Activated naive CD4-positive, alpha-beta T cell treated with anti-CD3 and anti-CD28 coated beads for 36 hours (primary cell): ENCODE measurements at regions not wholly inside any gene's neighbourhood (a gene's known extent, or its start where the extent isn't known, plus 50 kb on each side); places are given as distances from the start of the nearest gene placed in this dataset.
"Not testable (repeated sequence)": the region's sequence is repeated elsewhere in the genome, so short reads cannot be mapped to it uniquely, and the experiment has no call there.

Source experiments
- CTCF ChIA-PET: fragments of 350-600 bp; sonication (Branson Sonifier 250); formaldehyde crosslinking; loops from one replicate; lab custom pipeline; 2021; ENCODE audit warnings: antibody characterized with exemption; lab: Charles Lee
- DNase-seq: peaks from one replicate; pipeline ENCODE4 v3.0.0-alpha.2; 2020
- H3K27ac Mint-ChIP-seq: one replicate; pipeline ENCODE4 v1.8.0; 2021; ENCODE audit warnings: mild to moderate bottlenecking, mixed read lengths
- H3K27me3 Mint-ChIP-seq: one replicate; pipeline ENCODE4 v1.8.0; 2021; ENCODE audit warnings: low read depth, mixed read lengths
- H3K36me3 Mint-ChIP-seq: one replicate; pipeline ENCODE4 v1.8.0; 2021; ENCODE audit warnings: low read depth, mixed read lengths
- H3K4me1 Mint-ChIP-seq: one replicate; pipeline ENCODE4 v1.8.0; 2021; ENCODE audit warnings: low read depth, mixed read lengths
- H3K4me3 Mint-ChIP-seq: one replicate; pipeline ENCODE4 v1.8.0; 2021; ENCODE audit warnings: mild to moderate bottlenecking, moderate library complexity, mixed read lengths
- H3K9me3 Mint-ChIP-seq: one replicate; pipeline ENCODE4 v1.8.0; 2021; ENCODE audit warnings: mixed read lengths
- intact Hi-C: fragments of 100-400 bp; cut with micrococcal nuclease; formaldehyde crosslinking; loops from one replicate; pipeline ENCODE4 v1.15.1; 2023

DNA sequence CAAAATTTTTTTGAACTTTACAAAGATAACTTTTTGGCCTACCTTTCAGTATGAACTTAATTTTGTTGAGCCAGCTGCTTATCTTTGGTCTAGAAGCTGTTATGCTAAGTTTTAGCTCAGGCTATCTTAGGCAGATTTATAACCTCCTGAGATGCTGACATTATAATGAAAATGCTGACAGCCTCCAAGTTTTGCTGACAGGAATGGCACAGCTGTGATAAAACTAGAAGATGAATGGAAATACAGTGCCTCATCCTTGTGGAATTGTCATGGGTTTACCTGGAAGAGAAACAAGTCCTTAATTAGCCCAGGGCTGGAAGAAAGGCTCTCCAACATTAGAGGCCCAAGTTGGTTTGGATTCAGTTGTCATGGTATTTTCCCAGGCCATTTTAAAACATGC, 123.3 kb downstream of the OXSM start:
- H3K9me3 Mint-ChIP-seq: no peaks in the 10 kb centered on the region
- H3K4me1 Mint-ChIP-seq: no peaks in the 10 kb centered on the region
- H3K27ac Mint-ChIP-seq: no peak overlapping the region
- DNase-seq: no peak
- H3K36me3 Mint-ChIP-seq: no peaks in the 10 kb centered on the region
- intact Hi-C loops: no loop called here
- CTCF ChIA-PET: interaction anchor here (3.4 kb wide), 1 partner anchor 264 kb away, joined by 13 read pairs; no protein-coding TSS in a partner anchor
- no peaks in the 10 kb centered on the region for H3K27me3 Mint-ChIP-seq
- no peak overlapping the region for H3K4me3 Mint-ChIP-seq

DNA sequence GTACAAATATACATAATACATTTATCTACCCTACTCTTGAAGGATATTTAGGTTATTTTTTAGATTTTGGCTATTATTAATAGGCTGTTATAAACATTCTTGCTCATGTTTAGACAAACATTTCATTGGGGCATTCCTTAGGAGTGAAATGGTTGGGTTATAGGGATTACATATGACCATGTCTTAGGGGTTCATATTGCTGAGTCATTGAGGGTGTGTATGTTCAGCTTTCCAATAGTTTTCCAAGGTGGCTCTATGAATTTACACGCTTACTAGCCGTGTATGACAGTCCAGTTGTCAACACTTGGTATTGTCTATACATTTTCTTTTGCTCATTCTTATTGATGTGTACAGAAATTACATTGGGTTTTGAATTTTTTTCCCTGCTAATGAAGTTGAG, 125.8 kb downstream of the OXSM start:
- peaks cover 10% of the 10 kb centered on the region for H3K27me3 Mint-ChIP-seq
- DNase-seq: no peak
- no peaks in the 10 kb centered on the region for H3K4me1 Mint-ChIP-seq
- no peak overlapping the region for H3K4me3 Mint-ChIP-seq
- CTCF ChIA-PET: interaction anchor here (0.7 kb wide), 1 partner anchor 1302 kb away, joined by 3 read pairs; no protein-coding TSS in a partner anchor
- intact Hi-C loops: no loop called here
- H3K27ac Mint-ChIP-seq: no peak overlapping the region
- no peaks in the 10 kb centered on the region for H3K36me3 Mint-ChIP-seq
- H3K9me3 Mint-ChIP-seq: no peaks in the 10 kb centered on the region

DNA sequence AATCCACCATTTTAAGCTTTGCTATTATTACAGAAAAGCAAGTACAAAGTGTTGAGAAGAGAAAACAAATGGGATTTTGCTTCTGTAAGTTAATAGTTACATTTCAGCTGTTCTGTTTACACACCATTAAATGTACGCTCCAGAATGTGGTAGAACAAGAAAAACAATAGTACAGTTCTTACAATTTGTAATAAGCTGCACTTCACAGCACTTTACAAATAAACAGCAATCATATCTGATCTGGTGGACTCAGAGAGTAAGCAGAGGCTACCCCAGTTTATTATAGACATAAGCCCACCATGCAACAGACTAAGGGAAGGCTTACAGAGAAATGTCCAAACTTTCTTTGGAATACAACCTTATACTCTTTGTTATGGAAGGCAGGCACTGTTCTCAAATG, 126.4 kb downstream of the OXSM start:
- Mint-ChIP-seq H3K27ac (no peak overlapping the region), H3K36me3 (no peaks in the 10 kb centered on the region), H3K4me3 (no peak overlapping the region), H3K9me3 (no peaks in the 10 kb centered on the region), H3K4me1 (no peaks in the 10 kb centered on the region), H3K27me3 (peaks cover 15% of the 10 kb centered on the region)
- CTCF ChIA-PET: interaction anchor here (0.7 kb wide), 1 partner anchor 1302 kb away, joined by 3 read pairs; no protein-coding TSS in a partner anchor
- intact Hi-C loops: no loop called here
- DNase-seq: no peak

DNA sequence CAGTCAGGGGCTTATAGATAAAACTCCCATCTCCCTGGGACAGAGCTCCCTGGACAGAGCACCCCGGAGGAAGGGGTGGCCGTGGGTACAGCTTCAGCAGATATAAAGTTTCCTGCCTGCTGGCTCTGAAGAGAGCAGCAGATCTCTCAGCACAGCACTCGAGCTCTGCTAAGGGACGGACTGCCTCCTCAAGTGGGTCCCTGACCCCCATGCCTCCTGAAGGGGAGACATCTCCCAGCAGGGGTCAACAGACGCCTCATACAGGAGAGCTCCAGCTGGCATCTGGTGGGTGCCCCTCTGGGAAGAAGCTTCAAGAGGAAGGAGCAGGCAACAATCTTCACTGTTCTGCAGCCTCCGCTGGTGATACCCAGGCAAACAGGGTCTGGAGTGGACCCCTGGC, 142.1 kb downstream of the OXSM start:
- H3K27ac Mint-ChIP-seq, DNase-seq, H3K27me3 Mint-ChIP-seq, H3K4me1 Mint-ChIP-seq, intact Hi-C loops, H3K36me3 Mint-ChIP-seq, H3K4me3 Mint-ChIP-seq, CTCF ChIA-PET: not testable (repeated sequence)
- H3K9me3 Mint-ChIP-seq: peaks cover 22% of the 10 kb centered on the region

DNA sequence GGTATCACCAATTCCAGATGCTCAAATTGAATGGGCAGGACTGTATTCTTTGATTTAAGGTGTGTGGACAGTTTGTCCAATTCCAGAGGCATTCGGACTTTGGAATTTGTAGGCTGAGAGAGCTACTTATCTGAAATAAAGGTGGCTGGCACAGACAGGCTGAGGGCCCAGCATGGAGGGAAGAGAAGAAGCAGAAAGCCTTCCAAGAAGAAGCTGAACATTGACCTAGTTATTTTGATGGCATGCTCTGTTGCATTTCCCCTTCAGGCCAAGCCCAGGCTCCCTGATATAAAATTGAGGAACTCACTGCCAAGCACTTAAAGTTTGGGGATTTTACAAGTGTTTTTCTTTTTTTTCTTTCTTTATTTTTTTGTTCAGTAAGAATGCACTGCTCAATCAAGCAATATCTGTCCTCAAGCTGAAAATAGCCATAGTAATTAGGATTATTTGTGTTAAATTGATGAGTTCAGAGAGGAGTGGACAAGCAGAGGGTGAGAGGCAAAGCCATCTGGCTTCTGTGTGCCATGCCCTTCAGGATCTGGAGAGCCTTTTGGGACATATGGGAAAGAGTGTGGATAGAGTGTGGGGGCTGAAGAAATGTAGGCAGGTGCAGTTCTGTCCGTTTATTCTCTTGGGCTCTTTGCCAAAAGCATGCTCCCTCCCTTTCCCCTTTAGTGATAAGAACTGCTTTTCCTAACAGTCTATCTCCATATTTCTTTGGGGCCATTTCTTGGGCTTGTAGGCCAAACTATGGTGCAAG, 148.9 kb downstream of the OXSM start:
- Mint-ChIP-seq H3K36me3 (no peaks in the 10 kb centered on the region), H3K4me3 (no peak overlapping the region), H3K27ac (no peak overlapping the region), H3K27me3 (peaks cover 2% of the 10 kb centered on the region), H3K4me1 (no peaks in the 10 kb centered on the region), H3K9me3 (peaks cover 8% of the 10 kb centered on the region)
- CTCF ChIA-PET: no interaction called here
- DNase-seq: no peak
- intact Hi-C loops: no loop called here

DNA sequence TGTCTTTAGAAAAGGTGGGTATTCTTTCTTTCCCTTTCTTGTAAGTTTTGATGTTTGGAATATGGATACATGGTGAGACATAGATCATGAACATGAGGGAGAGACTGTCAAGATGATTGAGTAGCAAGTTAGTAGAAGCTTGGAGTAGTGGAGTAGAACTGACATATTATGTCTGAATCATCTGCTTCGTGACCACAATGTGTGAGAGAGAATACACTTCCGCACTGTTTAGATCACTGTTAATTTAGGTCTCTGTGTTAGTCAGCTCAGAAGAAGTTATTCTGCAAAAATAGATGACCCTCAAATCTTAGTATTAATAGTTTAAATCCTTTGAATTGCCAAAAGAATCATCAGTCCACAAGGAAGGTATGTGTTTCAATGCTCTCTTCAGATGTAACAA, 151.0 kb downstream of the OXSM start:
- Mint-ChIP-seq H3K9me3 (no peaks in the 10 kb centered on the region), H3K4me3 (no peak overlapping the region), H3K27me3 (peaks cover 2% of the 10 kb centered on the region), H3K27ac (no peak overlapping the region), H3K36me3 (no peaks in the 10 kb centered on the region), H3K4me1 (no peaks in the 10 kb centered on the region)
- DNase-seq: no peak
- CTCF ChIA-PET: no interaction called here
- intact Hi-C loops: no loop called here

DNA sequence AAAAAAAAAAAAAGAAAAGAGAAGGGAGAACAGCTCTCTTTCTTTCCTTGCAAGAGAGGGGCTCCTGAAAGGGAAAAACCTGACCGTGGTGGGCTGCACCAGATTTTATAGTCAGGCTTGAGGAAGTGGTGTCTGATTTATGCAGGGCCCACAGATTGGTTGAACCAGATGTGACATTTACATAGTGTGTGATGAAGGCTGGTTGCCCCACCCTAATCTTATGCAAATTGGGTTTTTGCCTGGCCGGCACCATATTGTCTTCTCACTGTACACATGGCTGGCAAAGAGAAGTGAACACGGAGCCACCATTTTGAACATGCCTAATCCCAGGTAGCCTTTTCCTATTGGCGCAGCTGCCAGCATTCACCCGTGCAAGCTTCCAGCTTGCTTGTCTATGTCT, 154.4 kb downstream of the OXSM start:
- CTCF ChIA-PET: no interaction called here
- Mint-ChIP-seq H3K36me3 (no peaks in the 10 kb centered on the region), H3K27me3 (peaks cover 2% of the 10 kb centered on the region), H3K9me3 (no peaks in the 10 kb centered on the region), H3K27ac (no peak overlapping the region), H3K4me3 (no peak overlapping the region), H3K4me1 (no peaks in the 10 kb centered on the region)
- intact Hi-C loops: no loop called here
- no peak for DNase-seq

DNA sequence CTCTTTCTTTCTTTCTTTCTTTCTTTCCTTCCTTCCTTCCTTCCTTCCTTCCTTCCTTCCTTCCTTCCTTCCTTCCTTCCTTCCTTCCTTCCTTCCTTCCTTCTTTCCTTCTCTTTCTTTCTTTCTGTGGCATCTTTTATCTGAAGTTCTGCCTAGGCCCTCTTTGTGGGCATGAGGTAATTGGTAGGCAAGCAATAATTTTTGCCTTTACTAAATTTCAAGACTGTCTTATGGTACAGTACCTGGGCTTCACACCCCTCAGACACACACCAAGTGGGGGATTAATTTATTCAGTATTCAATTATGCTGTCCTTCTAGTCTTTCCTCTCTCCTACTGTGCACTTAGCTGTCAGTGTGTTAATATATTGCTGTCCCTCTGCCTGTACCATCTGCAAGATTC, 155.5 kb downstream of the OXSM start:
- Mint-ChIP-seq H3K27me3 (peaks cover 2% of the 10 kb centered on the region), H3K27ac (no peak overlapping the region), H3K36me3 (no peaks in the 10 kb centered on the region), H3K4me1 (no peaks in the 10 kb centered on the region), H3K4me3 (no peak overlapping the region), H3K9me3 (no peaks in the 10 kb centered on the region)
- intact Hi-C loops: no loop called here
- CTCF ChIA-PET: no interaction called here
- DNase-seq: no peak

DNA sequence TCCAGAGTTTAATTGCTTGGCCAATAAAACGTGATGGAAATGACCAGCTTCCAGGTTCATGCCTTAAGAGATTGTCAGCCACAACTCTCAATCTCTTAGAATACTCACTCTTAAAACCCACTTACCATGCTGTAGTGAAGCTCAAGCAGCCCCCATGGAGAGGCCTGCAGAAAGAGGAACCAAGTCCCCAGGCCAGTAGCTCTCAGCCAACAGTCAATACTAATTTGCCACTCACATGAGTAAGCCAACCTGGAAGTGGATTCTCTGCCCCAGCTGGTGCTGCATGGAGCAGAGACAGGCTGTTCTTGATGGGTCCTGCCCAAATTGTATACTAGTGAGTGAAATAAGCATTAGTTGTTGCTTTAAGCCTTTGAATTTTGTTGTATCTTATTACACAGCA, 155.9 kb downstream of the OXSM start:
- no peak for DNase-seq
- no peaks in the 10 kb centered on the region for H3K9me3 Mint-ChIP-seq
- H3K4me1 Mint-ChIP-seq: no peaks in the 10 kb centered on the region
- H3K4me3 Mint-ChIP-seq: no peak overlapping the region
- CTCF ChIA-PET: no interaction called here
- intact Hi-C loops: no loop called here
- H3K27me3 Mint-ChIP-seq: peaks cover 6% of the 10 kb centered on the region
- H3K27ac Mint-ChIP-seq: no peak overlapping the region
- H3K36me3 Mint-ChIP-seq: no peaks in the 10 kb centered on the region

DNA sequence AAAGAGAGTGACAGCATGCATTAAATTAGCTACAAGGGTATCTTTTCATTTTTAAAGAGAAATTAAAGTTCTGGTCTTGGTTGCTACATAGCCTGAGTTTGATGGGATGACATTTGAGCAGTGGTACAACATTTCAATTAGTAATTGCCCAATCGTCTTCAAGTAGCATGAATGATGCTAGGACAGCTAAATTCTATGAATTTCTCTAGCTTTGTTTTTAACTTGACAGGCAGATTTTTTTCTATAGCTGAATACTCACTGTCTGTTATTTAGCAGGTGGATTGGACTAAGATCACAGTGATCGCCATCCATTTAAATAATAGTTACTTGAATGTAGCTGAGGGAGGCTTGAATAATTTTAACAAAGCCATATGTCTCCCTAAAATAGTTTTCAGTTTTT, 162.2 kb downstream of the OXSM start:
- Mint-ChIP-seq H3K27ac (no peak overlapping the region), H3K9me3 (no peaks in the 10 kb centered on the region), H3K27me3 (peaks cover 3% of the 10 kb centered on the region), H3K36me3 (no peaks in the 10 kb centered on the region), H3K4me3 (no peak overlapping the region), H3K4me1 (no peaks in the 10 kb centered on the region)
- no peak for DNase-seq
- intact Hi-C loops: no loop called here
- CTCF ChIA-PET: no interaction called here

DNA sequence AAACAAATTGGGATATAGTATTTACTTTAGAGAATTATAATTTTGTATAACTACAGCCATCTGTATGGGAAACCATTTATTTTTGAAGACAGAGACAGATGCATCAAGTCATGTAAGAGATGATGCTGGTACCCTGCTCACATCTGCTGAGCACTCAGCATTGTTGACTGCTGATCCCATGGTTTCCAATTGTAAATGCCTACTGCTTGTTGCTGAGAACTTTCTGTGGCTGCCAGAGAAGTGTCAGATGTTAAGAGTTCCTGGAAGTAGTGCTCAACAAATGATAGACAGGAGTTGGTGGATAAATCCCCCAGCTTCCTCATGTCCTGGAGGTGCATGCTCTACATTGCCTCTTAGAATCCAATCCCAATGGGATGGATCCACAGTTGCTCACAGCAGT, 167.1 kb downstream of the OXSM start:
- Mint-ChIP-seq H3K4me1 (no peaks in the 10 kb centered on the region), H3K9me3 (no peaks in the 10 kb centered on the region), H3K4me3 (no peak overlapping the region), H3K27me3 (no peaks in the 10 kb centered on the region), H3K27ac (no peak overlapping the region), H3K36me3 (no peaks in the 10 kb centered on the region)
- CTCF ChIA-PET: no interaction called here
- intact Hi-C loops: no loop called here
- no peak for DNase-seq

DNA sequence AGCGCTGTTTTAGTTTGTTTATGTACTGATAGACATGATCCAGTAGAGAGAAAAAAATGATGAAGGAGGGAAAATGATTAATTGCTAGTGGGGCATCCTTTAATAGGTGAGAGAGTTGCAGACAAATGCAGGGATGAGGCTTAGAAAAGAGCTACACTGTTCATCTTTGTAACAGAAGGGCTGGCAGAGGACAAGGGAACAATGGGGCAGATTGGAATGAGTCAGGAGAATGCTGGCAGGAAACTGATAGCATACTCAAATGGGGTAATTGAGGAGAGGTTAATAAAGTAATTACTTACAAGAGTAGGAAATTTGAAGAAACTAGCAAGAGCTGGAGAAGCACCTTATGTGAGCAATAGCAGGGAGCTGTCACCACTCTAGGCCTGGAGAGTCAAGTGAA, 170.9 kb downstream of the OXSM start:
- Mint-ChIP-seq H3K27me3 (no peaks in the 10 kb centered on the region), H3K4me3 (no peak overlapping the region), H3K27ac (no peak overlapping the region), H3K9me3 (no peaks in the 10 kb centered on the region), H3K4me1 (no peaks in the 10 kb centered on the region), H3K36me3 (no peaks in the 10 kb centered on the region)
- CTCF ChIA-PET: no interaction called here
- DNase-seq: no peak
- intact Hi-C loops: no loop called here

DNA sequence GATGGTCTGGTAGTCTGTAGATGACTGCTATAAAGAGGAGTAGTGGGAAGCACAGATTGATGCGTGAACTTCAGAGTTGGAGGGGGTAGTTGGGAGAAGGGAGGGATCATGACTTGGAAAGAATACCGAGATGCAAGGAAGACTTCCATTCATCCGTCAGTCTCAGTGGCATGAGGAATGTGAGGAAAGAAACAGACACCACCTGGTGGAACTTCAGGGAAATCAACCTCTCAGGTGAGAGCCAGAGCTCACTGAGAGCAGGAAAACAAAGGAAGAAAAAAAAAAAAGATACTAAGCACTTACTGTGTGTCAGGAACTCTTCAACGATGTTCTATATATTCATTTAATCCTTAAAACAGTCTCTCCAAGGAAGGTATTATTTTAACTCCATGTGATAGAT, 172.4 kb downstream of the OXSM start:
- intact Hi-C loops: no loop called here
- Mint-ChIP-seq H3K27me3 (no peaks in the 10 kb centered on the region), H3K4me3 (no peak overlapping the region), H3K36me3 (no peaks in the 10 kb centered on the region), H3K4me1 (no peaks in the 10 kb centered on the region), H3K27ac (no peak overlapping the region), H3K9me3 (no peaks in the 10 kb centered on the region)
- CTCF ChIA-PET: no interaction called here
- DNase-seq: no peak
